ENCODE measurements at regions not wholly inside any gene's neighbourhood (a gene's known extent, or its start where the extent isn't known, plus 50 kb on each side); places are given as distances from the start of the nearest gene placed in this dataset.

- TF ChIP-seq CTCF (IDR thresholded peaks at IDR 0.05 in 4 of 5, conservative IDR thresholded peaks at IDR 0.05 in 1 of 5), result no peak
- TF ChIP-seq POLR2A (IDR thresholded peaks at IDR 0.05), result no peak
These were observed 802.9 kb upstream of the AMELY start for GRCh38 chrY:7714426-7714825.

Data from gastrocnemius medialis (tissue), 4 donors.